ENCODE measurements at regions not wholly inside any gene's neighbourhood (a gene's known extent, or its start where the extent isn't known, plus 50 kb on each side); places are given as distances from the start of the nearest gene placed in this dataset.

- no peak overlapping the region for H3K4me3 ChIP-seq (ENCODE audit: insufficient read depth, low read depth, low read length)
- H3K36me3 ChIP-seq (ENCODE audit: insufficient read depth, low read length): no peaks in the 10 kb centered on the region
- H3K27me3 Mint-ChIP-seq (ENCODE audit: low read depth, unreplicated experiment): no peaks in the 10 kb centered on the region
- FAIRE-seq (no peak), DNase-seq (ENCODE audit: low read depth) (no peak)
- H3K9me3 ChIP-seq (ENCODE audit: insufficient read depth, low read depth, low read length): no peaks in the 10 kb centered on the region
- no peaks in the 10 kb centered on the region for H3K36me3 Mint-ChIP-seq (ENCODE audit: low read depth, unreplicated experiment)
- TF ChIP-seq CTCF (IDR thresholded peaks at IDR 0.05; ENCODE audit: insufficient read depth, low read depth, low read length) (no peak), EZH2 (IDR thresholded peaks at IDR 0.05; ENCODE audit: insufficient read depth, low read length) (no peak)
- H3K9ac ChIP-seq (ENCODE audit: low read length): no peak overlapping the region
- no peaks in the 10 kb centered on the region for H3K79me2 ChIP-seq (ENCODE audit: insufficient read depth, low read length)
- H3K9me3 Mint-ChIP-seq (ENCODE audit: unreplicated experiment): no peaks in the 10 kb centered on the region
- H2AFZ ChIP-seq (ENCODE audit: low read depth, low read length): no peak overlapping the region
- H3K4me1 Mint-ChIP-seq (ENCODE audit: low read depth, unreplicated experiment): no peaks in the 10 kb centered on the region
- no peaks in the 10 kb centered on the region for H3K27me3 ChIP-seq (ENCODE audit: insufficient read depth, low read length)
- no peak overlapping the region for H3K27ac ChIP-seq (ENCODE audit: low read depth, low read length)
- H3K4me1 ChIP-seq (ENCODE audit: insufficient read depth, low read length): no peaks in the 10 kb centered on the region
- no peak overlapping the region for H3K27ac Mint-ChIP-seq (ENCODE audit: unreplicated experiment)
- H3K4me2 ChIP-seq (ENCODE audit: low read length): no peak overlapping the region
- H3K4me3 Mint-ChIP-seq (ENCODE audit: unreplicated experiment): no peak overlapping the region
- H4K20me1 ChIP-seq (ENCODE audit: insufficient read depth, low read length): no peaks in the 10 kb centered on the region
These were observed 1047.6 kb downstream of the OTOL1 start for GRCh38 chr3:162544246-162544645.

- Mint-ChIP-seq H3K4me3 (ENCODE audit: unreplicated experiment) (no peak overlapping the region), H3K36me3 (ENCODE audit: low read depth, unreplicated experiment) (no peaks in the 10 kb centered on the region), H3K27ac (ENCODE audit: unreplicated experiment) (no peak overlapping the region), H3K27me3 (ENCODE audit: low read depth, unreplicated experiment) (no peaks in the 10 kb centered on the region), H3K9me3 (ENCODE audit: unreplicated experiment) (no peaks in the 10 kb centered on the region), H3K4me1 (ENCODE audit: low read depth, unreplicated experiment) (no peaks in the 10 kb centered on the region)
- H4K20me1 ChIP-seq (ENCODE audit: insufficient read depth, low read length): no peaks in the 10 kb centered on the region
- H3K36me3 ChIP-seq (ENCODE audit: insufficient read depth, low read length): no peaks in the 10 kb centered on the region
- no peak overlapping the region for H3K4me3 ChIP-seq (ENCODE audit: insufficient read depth, low read depth, low read length)
- TF ChIP-seq CTCF (IDR thresholded peaks at IDR 0.05; ENCODE audit: insufficient read depth, low read depth, low read length): no peak
- TF ChIP-seq EZH2 (IDR thresholded peaks at IDR 0.05; ENCODE audit: insufficient read depth, low read length): no peak
- no peak overlapping the region for H3K4me2 ChIP-seq (ENCODE audit: low read length)
- H3K27me3 ChIP-seq (ENCODE audit: insufficient read depth, low read length): no peaks in the 10 kb centered on the region
- H3K9me3 ChIP-seq (ENCODE audit: insufficient read depth, low read depth, low read length): no peaks in the 10 kb centered on the region
- H2AFZ ChIP-seq (ENCODE audit: low read depth, low read length): no peak overlapping the region
- H3K4me1 ChIP-seq (ENCODE audit: insufficient read depth, low read length): no peaks in the 10 kb centered on the region
- H3K27ac ChIP-seq (ENCODE audit: low read depth, low read length): no peak overlapping the region
- DNase-seq (ENCODE audit: low read depth) (no peak), FAIRE-seq (no peak)
- H3K9ac ChIP-seq (ENCODE audit: low read length): no peak overlapping the region
- H3K79me2 ChIP-seq (ENCODE audit: insufficient read depth, low read length): no peaks in the 10 kb centered on the region
These were observed 1050.3 kb downstream of the OTOL1 start for GRCh38 chr3:162546910-162547309.

- DNase-seq (ENCODE audit: low read depth) (no peak), FAIRE-seq (no peak)
- H3K4me3 Mint-ChIP-seq (ENCODE audit: unreplicated experiment): no peak overlapping the region
- no peaks in the 10 kb centered on the region for H3K79me2 ChIP-seq (ENCODE audit: insufficient read depth, low read length)
- H3K4me1 Mint-ChIP-seq (ENCODE audit: low read depth, unreplicated experiment): no peaks in the 10 kb centered on the region
- no peaks in the 10 kb centered on the region for H3K9me3 ChIP-seq (ENCODE audit: insufficient read depth, low read depth, low read length)
- H3K27me3 Mint-ChIP-seq (ENCODE audit: low read depth, unreplicated experiment): no peaks in the 10 kb centered on the region
- no peaks in the 10 kb centered on the region for H3K36me3 ChIP-seq (ENCODE audit: insufficient read depth, low read length)
- no peaks in the 10 kb centered on the region for H3K9me3 Mint-ChIP-seq (ENCODE audit: unreplicated experiment)
- H3K27ac Mint-ChIP-seq (ENCODE audit: unreplicated experiment): no peak overlapping the region
- H3K27ac ChIP-seq (ENCODE audit: low read depth, low read length): no peak overlapping the region
- H3K4me3 ChIP-seq (ENCODE audit: insufficient read depth, low read depth, low read length): no peak overlapping the region
- H3K4me1 ChIP-seq (ENCODE audit: insufficient read depth, low read length): no peaks in the 10 kb centered on the region
- TF ChIP-seq CTCF (IDR thresholded peaks at IDR 0.05; ENCODE audit: insufficient read depth, low read depth, low read length): no peak
- TF ChIP-seq EZH2 (IDR thresholded peaks at IDR 0.05; ENCODE audit: insufficient read depth, low read length): no peak
- no peak overlapping the region for H3K9ac ChIP-seq (ENCODE audit: low read length)
- H3K4me2 ChIP-seq (ENCODE audit: low read length): no peak overlapping the region
- H3K36me3 Mint-ChIP-seq (ENCODE audit: low read depth, unreplicated experiment): no peaks in the 10 kb centered on the region
- H3K27me3 ChIP-seq (ENCODE audit: insufficient read depth, low read length): no peaks in the 10 kb centered on the region
- H4K20me1 ChIP-seq (ENCODE audit: insufficient read depth, low read length): no peaks in the 10 kb centered on the region
- no peak overlapping the region for H2AFZ ChIP-seq (ENCODE audit: low read depth, low read length)
These were observed 1050.7 kb downstream of the OTOL1 start for GRCh38 chr3:162547321-162547720.
